WTC11 (cell line): ENCODE measurements at regions not wholly inside any gene's neighbourhood (a gene's known extent, or its start where the extent isn't known, plus 50 kb on each side); places are given as distances from the start of the nearest gene placed in this dataset.
"Not testable (repeated sequence)": the region's sequence is repeated elsewhere in the genome, so short reads cannot be mapped to it uniquely, and the experiment has no call there.

Experiments
- ATAC-seq: fragments of 200-7000 bp; cut with Tn5 transposase; 2 replicates; pipeline ENCODE4 v1.10.0; 2021; ENCODE audit warnings: mild to moderate bottlenecking, moderate library complexity
- CTCF ChIA-PET: fragments of 300-600 bp; sonication (Branson Sonifier 250); formaldehyde crosslinking; loops from one replicate; lab custom pipeline; 2021; ENCODE audit warnings: antibody characterized with exemption; lab: Charles Lee
- POLR2A ChIA-PET: fragments of 350-600 bp; sonication (Branson Sonifier 250); formaldehyde crosslinking; loops from one replicate; lab custom pipeline; 2021; ENCODE audit warnings: antibody characterized with exemption; lab: Charles Lee
- DNase-seq: peaks from one replicate; pipeline ENCODE4 v3.0.0; 2021; ENCODE audit warnings: low spot score
- H3K27ac Mint-ChIP-seq: 2 replicates; pipeline ENCODE4 v1.8.0; 2021; ENCODE audit warnings: mixed read lengths
- H3K27me3 Mint-ChIP-seq: 2 replicates; pipeline ENCODE4 v1.8.0; 2021; ENCODE audit warnings: low read depth, mild to moderate bottlenecking, moderate library complexity, mixed read lengths
- H3K36me3 Mint-ChIP-seq: 2 replicates; pipeline ENCODE4 v1.8.0; 2021; ENCODE audit warnings: mixed read lengths
- H3K4me1 Mint-ChIP-seq: 2 replicates; pipeline ENCODE4 v1.8.0; 2022; ENCODE audit warnings: mixed read lengths
- H3K4me3 Mint-ChIP-seq: 2 replicates; pipeline ENCODE4 v1.8.0; 2021; ENCODE audit warnings: mild to moderate bottlenecking, moderate library complexity, mixed read lengths
- H3K9me3 Mint-ChIP-seq: 2 replicates; pipeline ENCODE4 v1.8.0; 2021; ENCODE audit warnings: mixed read lengths
- ELF4 ChIP-seq: sonication (generic); formaldehyde crosslinking; IDR thresholded peaks from 2 replicates; pipeline ENCODE4 v1.8.1; 2022; ENCODE audit warnings: low read depth, mild to moderate bottlenecking, moderate library complexity, missing genetic modification reagents
- FOXJ3 ChIP-seq: sonication (generic); formaldehyde crosslinking; IDR thresholded peaks from 2 replicates; pipeline ENCODE4 v1.9.0; 2021; ENCODE audit warnings: missing genetic modification reagents, mild to moderate bottlenecking, borderline replicate concordance
- HMGA2 ChIP-seq: fragments of 250-450 bp; sonication (Bioruptor Pico); IDR thresholded peaks from 2 replicates; pipeline ENCODE4 v1.4.0; 2021; ENCODE audit warnings: mild to moderate bottlenecking, moderate library complexity
- JUN ChIP-seq: sonication (generic); formaldehyde crosslinking; IDR thresholded peaks from 2 replicates; pipeline ENCODE4 v1.8.0; 2023; ENCODE audit warnings: mild to moderate bottlenecking, missing genetic modification reagents
- MYBL2 ChIP-seq: sonication (generic); formaldehyde crosslinking; IDR thresholded peaks from 2 replicates; pipeline ENCODE4 v1.8.1; 2023; ENCODE audit warnings: mild to moderate bottlenecking, moderate library complexity, missing genetic modification reagents
- PRDM15 ChIP-seq: sonication (generic); formaldehyde crosslinking; IDR thresholded peaks from 2 replicates; pipeline ENCODE4 v1.8.0; 2022; ENCODE audit warnings: missing genetic modification reagents
- TF ChIP-seq, protein P1 (sequence below): fragments of 250-450 bp; sonication (Bioruptor Pico); IDR thresholded peaks from 2 replicates; pipeline ENCODE4 v1.9.0; 2021; ENCODE audit warnings: mild to moderate bottlenecking
- TF ChIP-seq, protein P2 (sequence below): fragments of 250-450 bp; sonication (Bioruptor Pico); IDR thresholded peaks from 2 replicates; pipeline ENCODE4 v2.1.2; 2022; ENCODE audit warnings: mild to moderate bottlenecking, moderate library complexity
- TF ChIP-seq, protein P3 (sequence below): fragments of 250-450 bp; sonication (Bioruptor Pico); conservative IDR thresholded peaks from 2 replicates; pipeline ENCODE4 v1.9.0; 2021; ENCODE audit warnings: mild to moderate bottlenecking
- TF ChIP-seq, protein P4 (sequence below): sonication (generic); formaldehyde crosslinking; IDR thresholded peaks from 2 replicates; pipeline ENCODE4 v1.8.0; 2022; ENCODE audit warnings: mild to moderate bottlenecking, missing genetic modification reagents
- TF ChIP-seq, protein P5 (sequence below): sonication (generic); formaldehyde crosslinking; IDR thresholded peaks from 2 replicates; pipeline ENCODE4 v1.8.0; 2022; ENCODE audit warnings: mild to moderate bottlenecking, missing genetic modification reagents
- TF ChIP-seq, protein P6 (sequence below): sonication (generic); formaldehyde crosslinking; IDR thresholded peaks from 2 replicates; pipeline ENCODE4 v1.8.1; 2022; ENCODE audit warnings: low read depth, mild to moderate bottlenecking, moderate library complexity, missing genetic modification reagents, borderline replicate concordance

DNA sequence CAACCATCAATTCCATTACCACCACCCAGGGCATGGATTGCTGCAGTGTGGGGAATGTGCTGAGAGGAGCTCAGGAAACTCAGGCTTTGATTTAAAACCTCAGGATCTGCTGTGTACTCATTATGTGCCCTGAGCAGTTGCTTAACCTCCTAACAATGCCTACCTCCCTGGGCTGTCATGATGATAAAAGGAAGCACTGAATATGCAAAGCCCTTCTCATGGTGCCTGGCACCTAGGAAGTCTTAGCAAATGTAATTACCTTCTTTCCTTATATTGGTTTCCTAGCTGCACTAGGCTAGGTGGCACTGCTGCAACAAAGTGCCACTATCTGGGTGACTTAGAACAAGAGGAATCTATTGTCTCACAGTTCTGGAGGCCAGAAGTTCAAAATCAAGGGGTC lies 62.2 kb downstream of the KCTD12 start:
- POLR2A ChIA-PET = no interaction called here
- CTCF ChIA-PET = interaction anchor here (1.7 kb wide), 1 partner anchor 60 kb away, joined by 4 read pairs; no protein-coding TSS in a partner anchor
- Mint-ChIP-seq H3K27ac (no peak overlapping the region), H3K27me3 (no peaks in the 10 kb centered on the region), H3K9me3 (peaks cover 29% of the 10 kb centered on the region), H3K4me1 (peaks cover 7% of the 10 kb centered on the region)
- DNase-seq = no peak
- TF ChIP-seq, protein P1, sequence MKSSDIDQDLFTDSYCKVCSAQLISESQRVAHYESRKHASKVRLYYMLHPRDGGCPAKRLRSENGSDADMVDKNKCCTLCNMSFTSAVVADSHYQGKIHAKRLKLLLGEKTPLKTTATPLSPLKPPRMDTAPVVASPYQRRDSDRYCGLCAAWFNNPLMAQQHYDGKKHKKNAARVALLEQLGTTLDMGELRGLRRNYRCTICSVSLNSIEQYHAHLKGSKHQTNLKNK = no peak
- TF ChIP-seq, protein P2, sequence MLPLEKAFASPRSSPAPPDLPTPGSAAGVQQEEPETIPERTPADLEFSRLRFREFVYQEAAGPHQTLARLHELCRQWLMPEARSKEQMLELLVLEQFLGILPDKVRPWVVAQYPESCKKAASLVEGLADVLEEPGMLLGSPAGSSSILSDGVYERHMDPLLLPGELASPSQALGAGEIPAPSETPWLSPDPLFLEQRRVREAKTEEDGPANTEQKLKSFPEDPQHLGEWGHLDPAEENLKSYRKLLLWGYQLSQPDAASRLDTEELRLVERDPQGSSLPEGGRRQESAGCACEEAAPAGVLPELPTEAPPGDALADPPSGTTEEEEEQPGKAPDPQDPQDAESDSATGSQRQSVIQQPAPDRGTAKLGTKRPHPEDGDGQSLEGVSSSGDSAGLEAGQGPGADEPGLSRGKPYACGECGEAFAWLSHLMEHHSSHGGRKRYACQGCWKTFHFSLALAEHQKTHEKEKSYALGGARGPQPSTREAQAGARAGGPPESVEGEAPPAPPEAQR (CRISPR knock-in tag) = no peak
- TF ChIP-seq PRDM15 (CRISPR knock-in tag) (no peak), ELF4 (CRISPR knock-in tag) (no peak), HMGA2 (CRISPR knock-in tag) (no peak), JUN (CRISPR knock-in tag) (no peak), MYBL2 (no peak)
- TF ChIP-seq, protein P3, sequence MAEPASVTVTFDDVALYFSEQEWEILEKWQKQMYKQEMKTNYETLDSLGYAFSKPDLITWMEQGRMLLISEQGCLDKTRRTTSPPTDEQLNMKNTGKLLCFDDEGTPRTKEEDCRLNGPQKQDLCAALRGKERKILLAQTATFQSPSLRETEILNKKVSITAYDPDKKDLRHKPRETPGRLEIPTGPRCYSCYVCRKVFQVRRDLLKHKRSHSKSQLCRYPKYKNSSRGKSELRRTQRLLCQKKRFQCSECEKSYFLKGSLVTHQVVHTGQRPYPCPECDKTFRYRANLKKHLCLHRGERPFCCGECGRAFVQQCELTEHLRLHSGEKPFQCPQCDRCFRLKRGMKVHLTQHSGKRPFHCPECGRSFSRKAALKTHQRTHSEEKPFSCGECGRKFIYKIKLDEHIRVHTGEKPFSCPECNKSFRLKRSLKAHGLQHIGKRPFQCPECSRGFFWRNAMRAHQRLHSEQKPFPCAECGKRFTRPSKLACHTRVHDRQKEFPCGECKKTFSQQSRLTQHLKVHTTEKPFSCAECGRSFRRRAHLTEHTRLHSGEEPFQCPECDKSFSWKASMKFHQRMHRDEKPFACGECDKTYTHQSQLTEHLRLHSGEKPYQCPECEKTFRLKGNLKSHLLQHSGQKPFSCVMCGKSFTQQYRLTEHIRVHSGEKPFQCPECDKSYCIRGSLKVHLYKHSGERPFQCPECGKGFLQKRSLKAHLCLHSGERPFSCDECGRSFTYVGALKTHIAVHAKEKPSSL (CRISPR knock-in tag) = no peak
- TF ChIP-seq, protein P4, sequence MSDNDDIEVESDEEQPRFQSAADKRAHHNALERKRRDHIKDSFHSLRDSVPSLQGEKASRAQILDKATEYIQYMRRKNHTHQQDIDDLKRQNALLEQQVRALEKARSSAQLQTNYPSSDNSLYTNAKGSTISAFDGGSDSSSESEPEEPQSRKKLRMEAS (CRISPR knock-in tag) = no peak
- TF ChIP-seq, protein P5, sequence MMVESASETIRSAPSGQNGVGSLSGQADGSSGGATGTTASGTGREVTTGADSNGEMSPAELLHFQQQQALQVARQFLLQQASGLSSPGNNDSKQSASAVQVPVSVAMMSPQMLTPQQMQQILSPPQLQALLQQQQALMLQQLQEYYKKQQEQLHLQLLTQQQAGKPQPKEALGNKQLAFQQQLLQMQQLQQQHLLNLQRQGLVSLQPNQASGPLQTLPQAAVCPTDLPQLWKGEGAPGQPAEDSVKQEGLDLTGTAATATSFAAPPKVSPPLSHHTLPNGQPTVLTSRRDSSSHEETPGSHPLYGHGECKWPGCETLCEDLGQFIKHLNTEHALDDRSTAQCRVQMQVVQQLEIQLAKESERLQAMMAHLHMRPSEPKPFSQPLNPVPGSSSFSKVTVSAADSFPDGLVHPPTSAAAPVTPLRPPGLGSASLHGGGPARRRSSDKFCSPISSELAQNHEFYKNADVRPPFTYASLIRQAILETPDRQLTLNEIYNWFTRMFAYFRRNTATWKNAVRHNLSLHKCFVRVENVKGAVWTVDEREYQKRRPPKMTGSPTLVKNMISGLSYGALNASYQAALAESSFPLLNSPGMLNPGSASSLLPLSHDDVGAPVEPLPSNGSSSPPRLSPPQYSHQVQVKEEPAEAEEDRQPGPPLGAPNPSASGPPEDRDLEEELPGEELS (CRISPR knock-in tag) = no peak
- TF ChIP-seq, protein P6, sequence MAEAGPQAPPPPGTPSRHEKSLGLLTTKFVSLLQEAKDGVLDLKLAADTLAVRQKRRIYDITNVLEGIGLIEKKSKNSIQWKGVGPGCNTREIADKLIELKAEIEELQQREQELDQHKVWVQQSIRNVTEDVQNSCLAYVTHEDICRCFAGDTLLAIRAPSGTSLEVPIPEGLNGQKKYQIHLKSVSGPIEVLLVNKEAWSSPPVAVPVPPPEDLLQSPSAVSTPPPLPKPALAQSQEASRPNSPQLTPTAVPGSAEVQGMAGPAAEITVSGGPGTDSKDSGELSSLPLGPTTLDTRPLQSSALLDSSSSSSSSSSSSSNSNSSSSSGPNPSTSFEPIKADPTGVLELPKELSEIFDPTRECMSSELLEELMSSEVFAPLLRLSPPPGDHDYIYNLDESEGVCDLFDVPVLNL (CRISPR knock-in tag) = no peak
- TF ChIP-seq, all 79 proteins: peak for 0
- no peak overlapping the region for H3K4me3 Mint-ChIP-seq
- peak; percentile 65 for ATAC-seq
- peaks cover 2% of the 10 kb centered on the region for H3K36me3 Mint-ChIP-seq

DNA sequence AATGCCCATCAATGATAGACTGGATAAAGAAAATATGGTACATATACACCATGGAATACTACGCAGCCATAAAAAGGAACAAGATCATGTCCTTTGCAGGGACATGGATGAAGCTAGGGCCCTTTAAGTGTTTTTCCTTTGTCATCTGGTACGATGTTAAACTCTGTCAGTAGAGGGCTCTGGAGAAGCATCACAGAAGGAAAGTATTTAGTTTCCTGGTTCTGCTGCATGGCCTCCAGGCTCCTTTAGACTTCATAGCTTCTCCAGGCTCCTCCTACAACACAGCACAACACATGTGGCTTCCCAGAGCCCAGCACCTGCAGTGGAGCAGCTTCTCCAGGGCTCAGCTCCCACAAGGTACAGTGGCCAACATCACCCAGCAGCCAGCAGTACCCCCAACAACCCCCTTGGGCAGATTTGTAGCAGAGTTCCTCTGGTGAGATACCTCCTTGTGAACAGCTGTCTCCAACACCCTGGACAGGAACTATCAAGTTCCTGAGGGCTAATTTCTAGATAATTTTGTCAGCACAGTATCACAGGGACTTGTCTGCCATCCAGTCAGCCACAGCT lies 63.4 kb downstream of the KCTD12 start:
- POLR2A ChIA-PET = no interaction called here
- peaks cover 2% of the 10 kb centered on the region for H3K36me3 Mint-ChIP-seq
- CTCF ChIA-PET = interaction anchor here (0.8 kb wide), 1 partner anchor 63 kb away, joined by 5 read pairs; no protein-coding TSS in a partner anchor

DNA sequence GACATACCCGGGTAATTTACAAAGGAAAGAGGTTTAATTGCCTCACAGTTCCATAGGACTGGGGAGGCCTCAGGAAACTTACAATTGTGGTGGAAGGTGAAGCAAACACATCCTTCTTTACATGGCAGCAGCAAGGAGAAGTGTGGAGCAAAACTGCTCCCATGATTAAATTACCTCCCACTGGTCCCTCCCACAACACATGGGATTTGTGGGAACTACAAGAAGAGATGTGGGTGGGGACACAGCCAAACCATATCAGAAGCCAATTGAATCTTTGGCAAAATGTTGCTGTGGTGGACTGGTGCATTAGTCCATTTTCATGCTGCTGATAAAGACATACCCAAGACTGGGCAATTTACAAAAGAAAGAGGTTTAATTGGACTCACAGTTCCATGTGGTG lies 65.0 kb downstream of the KCTD12 start:
- POLR2A ChIA-PET, CTCF ChIA-PET, H3K27ac Mint-ChIP-seq, ATAC-seq, H3K4me3 Mint-ChIP-seq, H3K27me3 Mint-ChIP-seq, DNase-seq, H3K4me1 Mint-ChIP-seq, H3K36me3 Mint-ChIP-seq: not testable (repeated sequence)
- H3K9me3 Mint-ChIP-seq = peaks cover 29% of the 10 kb centered on the region

More for the DNA sequence above, 63.4 kb downstream of the KCTD12 start:
- Mint-ChIP-seq H3K4me3 (no peak overlapping the region), H3K27me3 (no peaks in the 10 kb centered on the region), H3K4me1 (peaks cover 6% of the 10 kb centered on the region), H3K9me3 (peaks cover 29% of the 10 kb centered on the region), H3K27ac (no peak overlapping the region)
- ATAC-seq (no peak), DNase-seq (no peak)
- no peak for TF ChIP-seq FOXJ3 (CRISPR knock-in tag)
